ENCODE measurements at regions not wholly inside any gene's neighbourhood (a gene's known extent, or its start where the extent isn't known, plus 50 kb on each side); places are given as distances from the start of the nearest gene placed in this dataset.

DNA sequence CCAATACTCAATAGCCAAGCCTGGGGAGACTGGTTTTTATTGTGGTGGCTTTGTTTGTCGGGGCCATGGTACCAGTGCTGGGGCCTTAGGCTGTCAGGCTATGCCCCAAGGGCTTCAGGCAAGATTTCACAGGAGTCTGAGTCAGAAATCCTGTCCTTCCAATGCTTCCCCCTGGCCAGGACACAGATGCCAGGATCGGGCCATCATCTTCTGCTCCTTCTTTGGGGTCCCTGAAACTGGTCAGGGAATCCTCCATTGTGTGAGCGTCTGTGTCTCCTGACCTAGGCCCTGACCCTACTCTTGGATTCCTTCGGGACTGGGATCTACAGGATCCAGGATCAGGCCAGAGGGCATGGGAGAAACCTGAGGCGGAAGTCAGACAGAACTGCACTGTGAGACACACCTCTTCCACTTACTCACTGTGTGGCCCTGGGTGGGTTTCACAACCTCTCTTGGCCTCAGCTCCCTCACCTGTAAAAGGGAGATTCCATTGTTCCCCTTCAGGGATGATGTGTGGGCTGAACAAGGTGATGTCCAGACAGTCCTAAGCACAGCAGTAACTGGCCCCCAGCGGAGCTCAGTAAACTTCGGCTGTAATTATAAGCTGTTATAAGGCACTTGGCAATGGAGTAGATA lies 292.7 kb downstream of the UACA start:
- intact Hi-C loops (cut with micrococcal nuclease) = no loop called here
- no peak overlapping the region for H3K4me3 Mint-ChIP-seq
- H3K4me1 Mint-ChIP-seq = peaks cover 14 to 26% (median 21%) of the 10 kb centered on the region in 7 donors
- Histone ChIP-seq H3K36me3 (ENCODE audit: control insufficient read depth in 2 of 3, insufficient read depth in 3 of 3, low read length in 3 of 3) (no peaks in the 10 kb centered on the region), H3K9me3 (ENCODE audit: control insufficient read depth in 2 of 3, low read length in 3 of 3) (no peaks in the 10 kb centered on the region), H3K4me3 (ENCODE audit: low read length) (no peak overlapping the region), H3K27ac (ENCODE audit: low read depth, low read length) (no peak overlapping the region), H3K27me3 (ENCODE audit: control insufficient read depth in 2 of 2, insufficient read depth in 2 of 2, low read length in 2 of 2) (peaks cover 0 to 4% of the 10 kb centered on the region in 2 donors), H3K4me1 (ENCODE audit: control insufficient read depth in 2 of 2, insufficient read depth in 2 of 2, low read length in 2 of 2) (peaks cover 5 to 17% of the 10 kb centered on the region in 2 donors)
- ChIA-PET POLR2A (no interaction called here), CTCF (interaction anchor here (1.4 kb wide), 1 partner anchor 42 kb away, joined by 3 read pairs; no protein-coding TSS in a partner anchor)
- DNase-seq = no peak
- no peak overlapping the region for H3K27ac Mint-ChIP-seq
- peaks cover 0 to 83% (median 5%) of the 10 kb centered on the region in 5 donors for H3K27me3 Mint-ChIP-seq
- H3K9me3 Mint-ChIP-seq = peaks cover 0 to under 1% (median 0%) of the 10 kb centered on the region in 11 donors
- peaks cover 0 to 1% (median 0%) of the 10 kb centered on the region in 5 donors for H3K36me3 Mint-ChIP-seq
- ATAC-seq = no peak

DNA sequence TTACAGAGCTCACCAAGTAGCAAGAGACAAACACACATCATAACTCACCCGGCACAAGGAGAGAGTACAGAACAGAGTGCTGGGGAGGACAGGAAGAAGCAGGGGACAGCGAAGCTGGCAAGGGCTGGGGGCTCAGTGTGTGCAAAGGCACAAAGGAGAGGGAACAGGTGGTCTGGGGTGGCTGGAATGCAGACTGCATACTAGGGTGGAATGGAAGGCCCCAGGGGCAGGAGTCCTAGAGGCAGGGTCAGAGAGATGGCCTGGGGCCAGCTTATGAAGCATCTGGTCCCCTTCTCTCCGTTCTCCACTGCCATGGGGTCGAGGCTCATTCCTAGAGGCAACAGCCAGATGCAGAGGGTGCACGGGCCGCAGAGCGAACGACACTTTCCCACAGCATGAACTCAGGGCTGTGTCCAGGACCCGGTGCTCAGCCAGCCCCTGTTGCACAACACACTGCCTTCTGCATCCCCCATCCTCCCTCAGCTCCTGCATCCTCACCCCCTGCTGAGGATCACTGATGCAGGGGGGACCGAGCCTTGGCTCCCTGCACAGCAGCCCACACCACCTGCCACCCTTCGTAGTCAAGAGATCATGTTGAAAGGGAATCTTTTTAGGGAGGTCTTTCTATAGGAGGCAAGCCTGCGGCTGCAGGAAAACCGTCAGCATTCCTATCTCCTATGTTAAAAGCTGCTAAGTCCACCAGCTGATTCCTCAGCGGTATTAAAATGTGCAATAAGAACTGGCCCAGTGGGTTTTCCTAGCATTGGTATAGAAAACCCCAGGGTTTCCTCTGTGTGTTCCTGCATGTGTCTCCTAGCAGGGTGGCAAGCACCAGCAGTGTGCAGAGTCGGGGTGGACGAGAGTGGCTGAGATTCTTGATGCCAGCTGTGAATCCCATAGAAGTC lies 293.5 kb downstream of the UACA start:
- H3K27me3 ChIP-seq (ENCODE audit: control insufficient read depth in 2 of 2, insufficient read depth in 2 of 2, low read length in 2 of 2) = peaks cover 0 to 4% of the 10 kb centered on the region in 2 donors
- Mint-ChIP-seq H3K4me1 (peaks cover 7 to 18% (median 13%) of the 10 kb centered on the region in 7 donors), H3K4me3 (no peak overlapping the region), H3K9me3 (no peaks in the 10 kb centered on the region), H3K36me3 (peaks cover 0 to 1% (median 0%) of the 10 kb centered on the region in 5 donors), H3K27ac (no peak overlapping the region), H3K27me3 (peaks cover 0 to 81% (median 5%) of the 10 kb centered on the region in 5 donors)
- peaks cover 0 to 10% of the 10 kb centered on the region in 2 donors for H3K4me1 ChIP-seq (ENCODE audit: control insufficient read depth in 2 of 2, insufficient read depth in 2 of 2, low read length in 2 of 2)
- H3K9me3 ChIP-seq (ENCODE audit: control insufficient read depth in 2 of 3, low read length in 3 of 3) = no peaks in the 10 kb centered on the region
- intact Hi-C loops (cut with micrococcal nuclease) = loop anchor here in 1 of 2 donors (10.0 kb wide), 1 partner anchor 215 kb away; no protein-coding TSS in a partner anchor
- CTCF ChIA-PET = interaction anchor here (1.4 kb wide), 1 partner anchor 42 kb away, joined by 3 read pairs; no protein-coding TSS in a partner anchor
- H3K36me3 ChIP-seq (ENCODE audit: control insufficient read depth in 2 of 3, insufficient read depth in 3 of 3, low read length in 3 of 3) = no peaks in the 10 kb centered on the region
- DNase-seq (no peak), ATAC-seq (no peak)
- no peak overlapping the region for H3K27ac ChIP-seq (ENCODE audit: low read depth, low read length)
- H3K4me3 ChIP-seq (ENCODE audit: low read length) = no peak overlapping the region
- POLR2A ChIA-PET = no interaction called here

- Histone ChIP-seq H3K4me1 (ENCODE audit: control insufficient read depth in 2 of 2, insufficient read depth in 2 of 2, low read length in 2 of 2) (peaks cover 0 to 3% of the 10 kb centered on the region in 2 donors), H3K27ac (ENCODE audit: low read depth, low read length) (no peak overlapping the region), H3K36me3 (ENCODE audit: control insufficient read depth in 2 of 3, insufficient read depth in 3 of 3, low read length in 3 of 3) (no peaks in the 10 kb centered on the region), H3K9me3 (ENCODE audit: control insufficient read depth in 2 of 3, low read length in 3 of 3) (no peaks in the 10 kb centered on the region), H3K4me3 (ENCODE audit: low read length) (no peak overlapping the region), H3K27me3 (ENCODE audit: control insufficient read depth in 2 of 2, insufficient read depth in 2 of 2, low read length in 2 of 2) (peaks cover 0 to 4% of the 10 kb centered on the region in 2 donors)
- no peak for ATAC-seq
- Mint-ChIP-seq H3K27me3 (peaks cover 0 to 83% (median 5%) of the 10 kb centered on the region in 5 donors), H3K27ac (no peak overlapping the region), H3K36me3 (peaks cover 0 to 1% (median 0%) of the 10 kb centered on the region in 5 donors), H3K4me3 (no peak overlapping the region), H3K4me1 (peaks cover 5 to 13% (median 8%) of the 10 kb centered on the region in 7 donors), H3K9me3 (no peaks in the 10 kb centered on the region)
- DNase-seq = no peak
- CTCF ChIA-PET = no interaction called here
- POLR2A ChIA-PET = no interaction called here
- intact Hi-C loops (cut with micrococcal nuclease) = loop anchor here in 1 of 2 donors (10.0 kb wide), 1 partner anchor 214 kb away; no protein-coding TSS in a partner anchor
Observed at GRCh38 chr15:70469182-70469581, 294.2 kb downstream of the UACA start.

GRCh38 chr15:70466895-70467529 lies 296.3 kb downstream of the UACA start:
- peaks cover 0 to 13% (median 6%) of the 10 kb centered on the region in 7 donors for H3K4me1 Mint-ChIP-seq
- Histone ChIP-seq H3K4me3 (ENCODE audit: low read length) (no peak overlapping the region), H3K4me1 (ENCODE audit: control insufficient read depth in 2 of 2, insufficient read depth in 2 of 2, low read length in 2 of 2) (no peaks in the 10 kb centered on the region), H3K36me3 (ENCODE audit: control insufficient read depth in 2 of 3, insufficient read depth in 3 of 3, low read length in 3 of 3) (no peaks in the 10 kb centered on the region), H3K9me3 (ENCODE audit: control insufficient read depth in 2 of 3, low read length in 3 of 3) (no peaks in the 10 kb centered on the region), H3K27me3 (ENCODE audit: control insufficient read depth in 2 of 2, insufficient read depth in 2 of 2, low read length in 2 of 2) (no peaks in the 10 kb centered on the region), H3K27ac (ENCODE audit: low read depth, low read length) (no peak overlapping the region)
- H3K9me3 Mint-ChIP-seq = no peaks in the 10 kb centered on the region
- H3K36me3 Mint-ChIP-seq = no peaks in the 10 kb centered on the region
- H3K27ac Mint-ChIP-seq = peak overlapping the region in 1 of 9 donors; percentile 3
- intact Hi-C loops (cut with micrococcal nuclease) = loop anchor here (1.0 to 10.0 kb wide), 8 partner anchors 20 to 992 kb away; no protein-coding TSS in a partner anchor
- ChIA-PET POLR2A (interaction anchor here (1.1 kb wide), 1 partner anchor 369 kb away, joined by 4 read pairs; the partner anchor contains the start of gene TLE3), CTCF (interaction anchor here (0.6 to 5.1 kb wide), 22 partner anchors 9 to 993 kb away, joined by 3 to 26 read pairs (median 3); partner anchors contain the start of gene TLE3)
- DNase-seq (peak in 6 of 9 donors; percentile 20 to 61 (median 54)), ATAC-seq (peak; percentile 57)
- H3K27me3 Mint-ChIP-seq = peaks cover 0 to 81% (median 4%) of the 10 kb centered on the region in 5 donors
- no peak overlapping the region for H3K4me3 Mint-ChIP-seq

DNA sequence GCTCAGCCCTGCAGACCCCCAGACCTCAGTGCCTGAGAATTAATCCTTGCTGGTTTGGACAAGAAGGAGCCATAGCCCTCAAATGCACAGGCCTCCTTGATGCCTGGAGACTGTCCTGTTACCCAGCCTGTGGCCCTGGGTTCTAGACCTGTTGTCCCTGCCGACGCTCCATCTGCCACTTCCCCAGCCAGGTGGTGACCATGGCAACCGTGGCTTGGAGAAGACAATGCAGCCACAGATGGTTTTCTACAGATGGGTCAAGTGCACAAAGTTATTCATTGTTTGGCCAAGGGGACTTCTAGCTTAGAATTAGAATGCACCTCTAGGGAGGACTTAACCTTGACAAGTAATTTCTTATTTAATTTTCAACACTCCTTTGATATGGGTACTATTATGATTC lies 297.1 kb downstream of the UACA start:
- no peaks in the 10 kb centered on the region for H3K36me3 ChIP-seq (ENCODE audit: control insufficient read depth in 2 of 3, insufficient read depth in 3 of 3, low read length in 3 of 3)
- H3K27me3 Mint-ChIP-seq = peaks cover 0 to 81% (median 4%) of the 10 kb centered on the region in 5 donors
- H3K27me3 ChIP-seq (ENCODE audit: control insufficient read depth in 2 of 2, insufficient read depth in 2 of 2, low read length in 2 of 2) = no peaks in the 10 kb centered on the region
- no peak overlapping the region for H3K4me3 ChIP-seq (ENCODE audit: low read length)
- POLR2A ChIA-PET = no interaction called here
- H3K9me3 ChIP-seq (ENCODE audit: control insufficient read depth in 2 of 3, low read length in 3 of 3) = no peaks in the 10 kb centered on the region
- H3K4me3 Mint-ChIP-seq = no peak overlapping the region
- peaks cover 0 to 13% (median 6%) of the 10 kb centered on the region in 7 donors for H3K4me1 Mint-ChIP-seq
- no peaks in the 10 kb centered on the region for H3K36me3 Mint-ChIP-seq
- intact Hi-C loops (cut with micrococcal nuclease) = loop anchor here in 1 of 2 donors (2.0 to 10.0 kb wide), 5 partner anchors 20 to 988 kb away; no protein-coding TSS in a partner anchor
- no peak for DNase-seq
- CTCF ChIA-PET = interaction anchor here (0.7 to 5.1 kb wide), 18 partner anchors 9 to 992 kb away, joined by 3 to 26 read pairs (median 4); no protein-coding TSS in a partner anchor
- H3K4me1 ChIP-seq (ENCODE audit: control insufficient read depth in 2 of 2, insufficient read depth in 2 of 2, low read length in 2 of 2) = no peaks in the 10 kb centered on the region
- ATAC-seq = no peak
- no peak overlapping the region for H3K27ac ChIP-seq (ENCODE audit: low read depth, low read length)
- H3K9me3 Mint-ChIP-seq = no peaks in the 10 kb centered on the region
- H3K27ac Mint-ChIP-seq = no peak overlapping the region

GRCh38 chr15:70465812-70466211 lies 297.5 kb downstream of the UACA start:
- Histone ChIP-seq H3K4me3 (ENCODE audit: low read length) (no peak overlapping the region), H3K36me3 (ENCODE audit: control insufficient read depth in 2 of 3, insufficient read depth in 3 of 3, low read length in 3 of 3) (no peaks in the 10 kb centered on the region), H3K27me3 (ENCODE audit: control insufficient read depth in 2 of 2, insufficient read depth in 2 of 2, low read length in 2 of 2) (no peaks in the 10 kb centered on the region), H3K27ac (ENCODE audit: low read depth, low read length) (no peak overlapping the region), H3K9me3 (ENCODE audit: control insufficient read depth in 2 of 3, low read length in 3 of 3) (no peaks in the 10 kb centered on the region), H3K4me1 (ENCODE audit: control insufficient read depth in 2 of 2, insufficient read depth in 2 of 2, low read length in 2 of 2) (no peaks in the 10 kb centered on the region)
- CTCF ChIA-PET = interaction anchor here (0.9 to 5.1 kb wide), 8 partner anchors 21 to 992 kb away, joined by 3 to 26 read pairs (median 5); no protein-coding TSS in a partner anchor
- H3K4me1 Mint-ChIP-seq = peaks cover 0 to 13% (median 6%) of the 10 kb centered on the region in 7 donors
- intact Hi-C loops (cut with micrococcal nuclease) = loop anchor here in 1 of 2 donors (2.0 to 10.0 kb wide), 5 partner anchors 21 to 987 kb away; no protein-coding TSS in a partner anchor
- POLR2A ChIA-PET = no interaction called here
- no peaks in the 10 kb centered on the region for H3K9me3 Mint-ChIP-seq
- no peak for DNase-seq
- H3K36me3 Mint-ChIP-seq = no peaks in the 10 kb centered on the region
- no peak overlapping the region for H3K27ac Mint-ChIP-seq
- H3K27me3 Mint-ChIP-seq = peaks cover 0 to 85% (median 7%) of the 10 kb centered on the region in 5 donors
- no peak overlapping the region for H3K4me3 Mint-ChIP-seq
- no peak for ATAC-seq
